Adrenal gland (tissue), 9 donors: ENCODE measurements at regions not wholly inside any gene's neighbourhood (a gene's known extent, or its start where the extent isn't known, plus 50 kb on each side); places are given as distances from the start of the nearest gene placed in this dataset.

ENCODE experiments used
- DNase-seq, 7 donors: peaks; one replicate each; pipeline ENCODE4 v3.0.0-alpha.2; 2019 to 2020
- H3K27ac ChIP-seq, 5 donors: fragments of 200-600 bp; sonication (generic) in 4 of 5; 1 replicate in 3 of 5; 2 replicates in 2 of 5; pipeline versions ENCODE4 v1.5.1 to v1.8.0; 2016 to 2020; ENCODE audit warnings: mild to moderate bottlenecking in 1 of 5
- H3K27me3 ChIP-seq: fragments of 200-600 bp; 2 replicates; pipeline ENCODE4 v1.8.0; 2021
- H3K36me3 ChIP-seq, 2 donors: fragments of 200-600 bp; replicated peaks in 1 of 2; 1 replicate in 1 of 2; 2 replicates in 1 of 2; pipeline versions ENCODE4 v1.5.1 to v1.8.0; 2018 to 2022
- H3K4me1 ChIP-seq, 2 donors: fragments of 200-600 bp; replicated peaks in 1 of 2; 1 replicate in 1 of 2; 2 replicates in 1 of 2; pipeline versions ENCODE4 v1.5.1 to v1.8.0; 2018 to 2021
- H3K4me3 ChIP-seq, 4 donors: fragments of 200-600 bp; sonication (generic) in 3 of 4; one replicate each; pipeline ENCODE4 v1.5.1; 2016 to 2018
- H3K9me3 ChIP-seq, 3 donors: fragments of 200-600 bp; sonication (generic) in 1 of 3; replicated peaks in 1 of 3; 1 replicate in 2 of 3; 2 replicates in 1 of 3; pipeline versions ENCODE4 v1.5.1 to v1.8.0; 2016 to 2021
- CTCF ChIP-seq, 6 experiments: fragments of 450-650 bp in 4 of 6; fragments of 200-600 bp in 2 of 6; sonication (generic) in 1 of 6; IDR thresholded peaks; 1 replicate in 5 of 6; 2 replicates in 1 of 6; pipeline versions ENCODE4 v1.5.1 to v1.8.0; 2016 to 2021; ENCODE audit warnings: antibody characterized with exemption in 6 of 6, mild to moderate bottlenecking in 2 of 6, moderate library complexity in 1 of 6
- POLR2A ChIP-seq, 2 donors: fragments of 450-650 bp; IDR thresholded peaks; one replicate each; pipeline ENCODE4 v1.6.1; 2017; ENCODE audit warnings: antibody characterized with exemption in 2 of 2, mild to moderate bottlenecking in 2 of 2, moderate library complexity in 1 of 2
- whole genome bisulfite sequencing, 4 donors: extraction: QIAGEN DNeasy Blood & Tissue Kit in 2 of 4; methylation state at CpG; one replicate each; pipeline versions ENCODE4 v1.1.5 to v1.1.7; 2013 to 2017; 5-methylcytosine and 5-hydroxymethylcytosine counted together
- intact Hi-C, 2 donors: fragments of 100-400 bp; cut with DNase I; formaldehyde crosslinking; loops; one replicate each; pipeline versions ENCODE4 v1.14.1 to v1.15.0; 2022 to 2023
- donor health status: healthy with polysubstance abuse.
- donor health status: Bipolar disorder and iron deficiency.
- donor health status: DM: yes; HTN: yes; CAD: no.
- donor health status: DM: no; HTN: no; CAD: no.
- donor health status: DM: no; HTN: no; CAD: no.

GRCh38 chr14:97268097-97268496, 470.9 kb downstream of the VRK1 start:
- TF ChIP-seq CTCF (IDR thresholded peaks at IDR 0.05) (no peak), POLR2A (IDR thresholded peaks at IDR 0.05) (no peak)
- intact Hi-C loops: no loop called here
- Histone ChIP-seq H3K36me3 (no peaks in the 10 kb centered on the region), H3K27me3 (no peaks in the 10 kb centered on the region), H3K4me3 (no peak overlapping the region), H3K4me1 (peaks cover 0 to 10% of the 10 kb centered on the region in 2 donors), H3K9me3 (no peaks in the 10 kb centered on the region), H3K27ac (no peak overlapping the region)
- 56 to 66% (median 58%) methylated on average over 2 of the region's 2 CpGs for WGBS, 4 donors
- DNase-seq: no peak

DNA sequence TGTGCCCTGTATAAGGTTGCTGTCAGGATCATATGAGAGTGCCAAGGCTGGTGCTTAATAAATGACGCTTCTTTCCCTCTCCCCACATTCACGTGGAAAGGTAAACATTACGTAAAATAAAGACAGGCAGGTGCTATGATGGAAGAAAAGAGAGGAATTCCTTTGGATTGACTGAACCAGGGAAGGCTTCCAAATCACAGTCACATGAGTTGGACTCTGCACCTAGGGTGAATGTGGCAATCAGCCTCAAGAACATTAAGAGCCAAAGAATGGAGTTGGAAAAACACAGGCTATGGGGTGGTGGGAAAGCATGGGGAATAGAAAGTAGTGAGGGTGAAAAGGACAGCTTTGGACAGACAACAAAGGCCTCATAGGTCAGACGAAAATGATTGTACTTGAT, 473.1 kb downstream of the VRK1 start:
- no peak overlapping the region for H3K27ac ChIP-seq
- TF ChIP-seq POLR2A (IDR thresholded peaks at IDR 0.05) (no peak), CTCF (IDR thresholded peaks at IDR 0.05) (no peak)
- H3K27me3 ChIP-seq: no peaks in the 10 kb centered on the region
- H3K9me3 ChIP-seq: no peaks in the 10 kb centered on the region
- no peak for DNase-seq
- WGBS, 4 donors: 70 to 86% (median 74%) methylated on average over 4 of the region's 4 CpGs
- no peak overlapping the region for H3K4me3 ChIP-seq
- no peaks in the 10 kb centered on the region for H3K36me3 ChIP-seq
- intact Hi-C loops: no loop called here
- H3K4me1 ChIP-seq: peaks cover 0 to 10% of the 10 kb centered on the region in 2 donors

- Histone ChIP-seq H3K36me3 (no peaks in the 10 kb centered on the region), H3K9me3 (no peaks in the 10 kb centered on the region), H3K27me3 (peaks cover 3% of the 10 kb centered on the region), H3K4me3 (no peak overlapping the region), H3K27ac (no peak overlapping the region), H3K4me1 (peaks cover 0 to 9% of the 10 kb centered on the region in 2 donors)
- WGBS, 4 donors: 73 to 78% (median 74%) methylated on average over 8 of the region's 8 CpGs
- TF ChIP-seq CTCF (IDR thresholded peaks at IDR 0.05): no peak
- TF ChIP-seq POLR2A (IDR thresholded peaks at IDR 0.05): no peak
- no peak for DNase-seq
- intact Hi-C loops: no loop called here
These were observed 474.3 kb downstream of the VRK1 start for GRCh38 chr14:97271451-97271960.

- intact Hi-C loops: no loop called here
- H3K36me3 ChIP-seq: no peaks in the 10 kb centered on the region
- no peak overlapping the region for H3K27ac ChIP-seq
- 72 to 80% (median 72%) methylated on average over 4 of the region's 4 CpGs for WGBS, 4 donors
- H3K9me3 ChIP-seq: no peaks in the 10 kb centered on the region
- DNase-seq: no peak
- H3K4me1 ChIP-seq: no peaks in the 10 kb centered on the region
- peaks cover 3% of the 10 kb centered on the region for H3K27me3 ChIP-seq
- H3K4me3 ChIP-seq: no peak overlapping the region
- TF ChIP-seq CTCF (IDR thresholded peaks at IDR 0.05) (no peak), POLR2A (IDR thresholded peaks at IDR 0.05) (no peak)
These were observed 476.4 kb downstream of the VRK1 start for GRCh38 chr14:97273540-97273939.
